HEK293 (cell line): ENCODE measurements at regions not wholly inside any gene's neighbourhood (a gene's known extent, or its start where the extent isn't known, plus 50 kb on each side); places are given as distances from the start of the nearest gene placed in this dataset.

Source experiments
- ATF2 ChIP-seq: fragments of 450-650 bp; formaldehyde crosslinking; IDR thresholded peaks from 2 replicates; pipeline ENCODE4 v1.5.1; 2016; ENCODE audit warnings: missing biosample characterization, missing genetic modification characterization, low read depth
- CTCF ChIP-seq: fragments of 450-650 bp; formaldehyde crosslinking; IDR thresholded peaks from 2 replicates; pipeline ENCODE4 v1.5.1; 2016; ENCODE audit warnings: missing biosample characterization, missing genetic modification characterization
- ZNF146 ChIP-seq: fragments of 450-650 bp; formaldehyde crosslinking; IDR thresholded peaks from 2 replicates; pipeline ENCODE4 v1.5.1; 2016; ENCODE audit warnings: missing biosample characterization, missing genetic modification characterization
- ZNF274 ChIP-seq, 2 experiments: fragments of 200-500 bp in 1 of 2; fragments of 450-650 bp in 1 of 2; sonication (Bioruptor generic) in 1 of 2; formaldehyde crosslinking in 1 of 2; IDR thresholded peaks; 2 replicates each; pipeline versions ENCODE4 v1.5.1 to v1.6.1; 2014 to 2016; ENCODE audit warnings: borderline replicate concordance in 1 of 2, inconsistent platforms in 1 of 2, low read length in 1 of 2, missing biosample characterization in 1 of 2, missing genetic modification characterization in 1 of 2
- ZNF362 ChIP-seq: fragments of 450-650 bp; formaldehyde crosslinking; IDR thresholded peaks from 2 replicates; pipeline ENCODE4 v1.5.1; 2016; ENCODE audit warnings: missing biosample characterization, missing genetic modification characterization
- ZNF629 ChIP-seq: fragments of 450-650 bp; formaldehyde crosslinking; IDR thresholded peaks from 2 replicates; pipeline ENCODE4 v1.5.1; 2017; ENCODE audit warnings: missing biosample characterization, missing genetic modification characterization
- ZNF677 ChIP-seq: fragments of 450-650 bp; IDR thresholded peaks from 2 replicates; pipeline ENCODE4 v1.5.0; 2018; ENCODE audit warnings: missing biosample characterization, mild to moderate bottlenecking, missing genetic modification characterization, moderate library complexity
- ZNF843 ChIP-seq: fragments of 450-650 bp; formaldehyde crosslinking; IDR thresholded peaks from 2 replicates; pipeline ENCODE4 v1.5.1; 2016; ENCODE audit warnings: missing biosample characterization, missing genetic modification characterization
- TF ChIP-seq, protein P1 (sequence below): fragments of 450-650 bp; formaldehyde crosslinking; IDR thresholded peaks from 2 replicates; pipeline ENCODE4 v1.5.1; 2016; ENCODE audit warnings: missing biosample characterization, missing genetic modification characterization
- TF ChIP-seq, protein P2 (sequence below): fragments of 450-650 bp; formaldehyde crosslinking; IDR thresholded peaks from 2 replicates; pipeline ENCODE4 v1.5.1; 2017; ENCODE audit warnings: missing biosample characterization, missing genetic modification characterization
- TF ChIP-seq, protein P3 (sequence below): fragments of 450-650 bp; formaldehyde crosslinking; IDR thresholded peaks from 2 replicates; pipeline ENCODE4 v1.5.1; 2016; ENCODE audit warnings: missing biosample characterization, missing genetic modification characterization

DNA sequence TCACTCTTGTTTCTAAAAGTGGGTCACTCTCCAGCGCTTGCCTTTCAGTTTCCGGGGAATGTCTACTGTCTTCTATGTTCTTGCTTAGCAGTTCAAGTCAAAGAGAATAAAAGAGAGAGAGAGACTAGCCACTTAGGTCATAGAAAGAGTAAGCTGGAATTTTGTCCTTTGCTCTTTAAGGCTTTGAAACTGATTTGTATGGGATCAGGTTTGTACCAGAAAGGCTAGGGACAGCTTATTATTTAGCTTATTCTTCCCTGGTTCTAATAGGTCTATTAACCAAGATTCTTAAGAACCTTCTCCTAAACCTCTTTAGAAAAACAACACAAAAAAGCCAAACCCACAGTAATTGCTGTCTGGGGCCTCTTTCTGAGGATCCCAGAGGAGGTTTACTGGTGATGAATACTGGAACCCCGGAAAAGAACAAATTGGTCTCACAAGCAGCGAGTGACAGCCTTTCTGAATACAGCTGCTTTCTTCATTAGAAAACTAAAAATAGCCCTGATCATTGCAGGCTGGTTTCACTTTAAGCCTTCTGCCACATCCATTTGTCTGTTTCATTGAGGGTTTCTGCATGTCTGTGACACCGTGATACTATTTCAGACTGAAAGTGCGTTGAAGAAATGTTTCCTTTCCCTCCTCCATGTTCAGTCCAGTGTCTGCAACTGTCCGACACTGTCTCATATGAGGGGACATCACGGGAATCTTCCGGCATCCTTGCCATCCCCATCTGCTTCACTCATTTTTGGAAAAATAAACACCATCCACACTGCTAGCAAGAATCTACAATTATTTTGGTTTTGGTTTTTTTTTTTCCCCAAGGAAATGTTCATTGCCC is 75.1 kb upstream of the ATXN1 start:
- TF ChIP-seq CTCF (tag by site-specific recombination) (no peak), ZNF362 (no peak), ZNF843 (tag by site-specific recombination) (no peak), ATF2 (tag by site-specific recombination) (no peak), ZNF146 (tag by site-specific recombination) (no peak), ZNF677 (no peak), ZNF274 (IDR thresholded peaks at IDR 0.05; ENCODE audit: low read length) (no peak), ZNF274 (tag by site-specific recombination; IDR thresholded peaks at IDR 0.05; ENCODE audit: borderline replicate concordance) (no peak), ZNF629 (tag by site-specific recombination) (no peak)
- TF ChIP-seq, protein P1, sequence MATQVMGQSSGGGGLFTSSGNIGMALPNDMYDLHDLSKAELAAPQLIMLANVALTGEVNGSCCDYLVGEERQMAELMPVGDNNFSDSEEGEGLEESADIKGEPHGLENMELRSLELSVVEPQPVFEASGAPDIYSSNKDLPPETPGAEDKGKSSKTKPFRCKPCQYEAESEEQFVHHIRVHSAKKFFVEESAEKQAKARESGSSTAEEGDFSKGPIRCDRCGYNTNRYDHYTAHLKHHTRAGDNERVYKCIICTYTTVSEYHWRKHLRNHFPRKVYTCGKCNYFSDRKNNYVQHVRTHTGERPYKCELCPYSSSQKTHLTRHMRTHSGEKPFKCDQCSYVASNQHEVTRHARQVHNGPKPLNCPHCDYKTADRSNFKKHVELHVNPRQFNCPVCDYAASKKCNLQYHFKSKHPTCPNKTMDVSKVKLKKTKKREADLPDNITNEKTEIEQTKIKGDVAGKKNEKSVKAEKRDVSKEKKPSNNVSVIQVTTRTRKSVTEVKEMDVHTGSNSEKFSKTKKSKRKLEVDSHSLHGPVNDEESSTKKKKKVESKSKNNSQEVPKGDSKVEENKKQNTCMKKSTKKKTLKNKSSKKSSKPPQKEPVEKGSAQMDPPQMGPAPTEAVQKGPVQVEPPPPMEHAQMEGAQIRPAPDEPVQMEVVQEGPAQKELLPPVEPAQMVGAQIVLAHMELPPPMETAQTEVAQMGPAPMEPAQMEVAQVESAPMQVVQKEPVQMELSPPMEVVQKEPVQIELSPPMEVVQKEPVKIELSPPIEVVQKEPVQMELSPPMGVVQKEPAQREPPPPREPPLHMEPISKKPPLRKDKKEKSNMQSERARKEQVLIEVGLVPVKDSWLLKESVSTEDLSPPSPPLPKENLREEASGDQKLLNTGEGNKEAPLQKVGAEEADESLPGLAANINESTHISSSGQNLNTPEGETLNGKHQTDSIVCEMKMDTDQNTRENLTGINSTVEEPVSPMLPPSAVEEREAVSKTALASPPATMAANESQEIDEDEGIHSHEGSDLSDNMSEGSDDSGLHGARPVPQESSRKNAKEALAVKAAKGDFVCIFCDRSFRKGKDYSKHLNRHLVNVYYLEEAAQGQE (tag by site-specific recombination), result no peak
- TF ChIP-seq, protein P2, sequence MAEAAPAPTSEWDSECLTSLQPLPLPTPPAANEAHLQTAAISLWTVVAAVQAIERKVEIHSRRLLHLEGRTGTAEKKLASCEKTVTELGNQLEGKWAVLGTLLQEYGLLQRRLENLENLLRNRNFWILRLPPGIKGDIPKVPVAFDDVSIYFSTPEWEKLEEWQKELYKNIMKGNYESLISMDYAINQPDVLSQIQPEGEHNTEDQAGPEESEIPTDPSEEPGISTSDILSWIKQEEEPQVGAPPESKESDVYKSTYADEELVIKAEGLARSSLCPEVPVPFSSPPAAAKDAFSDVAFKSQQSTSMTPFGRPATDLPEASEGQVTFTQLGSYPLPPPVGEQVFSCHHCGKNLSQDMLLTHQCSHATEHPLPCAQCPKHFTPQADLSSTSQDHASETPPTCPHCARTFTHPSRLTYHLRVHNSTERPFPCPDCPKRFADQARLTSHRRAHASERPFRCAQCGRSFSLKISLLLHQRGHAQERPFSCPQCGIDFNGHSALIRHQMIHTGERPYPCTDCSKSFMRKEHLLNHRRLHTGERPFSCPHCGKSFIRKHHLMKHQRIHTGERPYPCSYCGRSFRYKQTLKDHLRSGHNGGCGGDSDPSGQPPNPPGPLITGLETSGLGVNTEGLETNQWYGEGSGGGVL (tag by site-specific recombination), result no peak
- TF ChIP-seq, protein P3, sequence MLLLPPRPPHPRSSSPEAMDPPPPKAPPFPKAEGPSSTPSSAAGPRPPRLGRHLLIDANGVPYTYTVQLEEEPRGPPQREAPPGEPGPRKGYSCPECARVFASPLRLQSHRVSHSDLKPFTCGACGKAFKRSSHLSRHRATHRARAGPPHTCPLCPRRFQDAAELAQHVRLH (tag by site-specific recombination), result no peak
